GF-D8 (cell line): ENCODE measurements at regions not wholly inside any gene's neighbourhood (a gene's known extent, or its start where the extent isn't known, plus 50 kb on each side); places are given as distances from the start of the nearest gene placed in this dataset.
"Not testable (repeated sequence)": the region's sequence is repeated elsewhere in the genome, so short reads cannot be mapped to it uniquely, and the experiment has no call there.

ENCODE experiments used
- DNase-seq: peaks from one replicate; lab custom pipeline; 2025; lab: John Stamatoyannopoulos, UW

DNA sequence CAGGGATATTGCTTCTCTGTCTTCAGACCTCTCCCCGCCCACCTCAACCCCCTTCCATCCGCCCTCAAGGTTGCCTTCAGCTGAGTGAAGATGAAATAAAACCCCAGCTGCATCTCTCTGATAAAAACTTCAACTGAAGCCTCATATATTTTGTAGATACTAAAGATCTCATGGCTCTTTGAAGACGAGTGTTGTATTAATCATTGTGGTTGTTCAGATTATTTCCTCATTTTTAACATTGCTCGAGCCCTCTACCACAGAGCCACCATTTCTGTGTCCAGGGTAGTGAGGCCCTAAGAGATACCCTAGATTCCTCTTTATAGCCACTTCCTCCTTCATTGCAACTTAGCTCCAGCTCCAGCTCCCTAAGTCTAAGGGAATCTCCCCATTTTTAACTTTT is 312.8 kb upstream of the ZNF507 start:
- no peak for DNase-seq

DNA sequence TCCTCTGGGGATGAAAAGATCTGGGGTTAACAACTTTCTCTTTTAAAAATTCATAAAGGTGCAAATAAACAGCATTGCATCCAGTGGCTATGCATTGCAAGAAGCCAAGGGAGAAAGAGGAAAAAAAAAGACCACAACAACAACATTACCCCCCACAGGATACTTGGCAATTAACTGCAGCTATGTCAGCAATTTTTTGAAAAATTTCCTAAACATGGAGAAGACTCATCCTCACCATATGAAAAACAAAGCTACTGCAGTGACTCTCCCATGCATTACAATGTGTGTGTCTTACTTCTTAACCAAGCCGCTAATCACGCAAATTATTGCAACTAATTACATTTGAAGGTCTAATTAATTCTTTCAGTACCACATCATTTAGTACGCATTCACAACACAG is 309.8 kb upstream of the ZNF507 start:
- no peak for DNase-seq

DNA sequence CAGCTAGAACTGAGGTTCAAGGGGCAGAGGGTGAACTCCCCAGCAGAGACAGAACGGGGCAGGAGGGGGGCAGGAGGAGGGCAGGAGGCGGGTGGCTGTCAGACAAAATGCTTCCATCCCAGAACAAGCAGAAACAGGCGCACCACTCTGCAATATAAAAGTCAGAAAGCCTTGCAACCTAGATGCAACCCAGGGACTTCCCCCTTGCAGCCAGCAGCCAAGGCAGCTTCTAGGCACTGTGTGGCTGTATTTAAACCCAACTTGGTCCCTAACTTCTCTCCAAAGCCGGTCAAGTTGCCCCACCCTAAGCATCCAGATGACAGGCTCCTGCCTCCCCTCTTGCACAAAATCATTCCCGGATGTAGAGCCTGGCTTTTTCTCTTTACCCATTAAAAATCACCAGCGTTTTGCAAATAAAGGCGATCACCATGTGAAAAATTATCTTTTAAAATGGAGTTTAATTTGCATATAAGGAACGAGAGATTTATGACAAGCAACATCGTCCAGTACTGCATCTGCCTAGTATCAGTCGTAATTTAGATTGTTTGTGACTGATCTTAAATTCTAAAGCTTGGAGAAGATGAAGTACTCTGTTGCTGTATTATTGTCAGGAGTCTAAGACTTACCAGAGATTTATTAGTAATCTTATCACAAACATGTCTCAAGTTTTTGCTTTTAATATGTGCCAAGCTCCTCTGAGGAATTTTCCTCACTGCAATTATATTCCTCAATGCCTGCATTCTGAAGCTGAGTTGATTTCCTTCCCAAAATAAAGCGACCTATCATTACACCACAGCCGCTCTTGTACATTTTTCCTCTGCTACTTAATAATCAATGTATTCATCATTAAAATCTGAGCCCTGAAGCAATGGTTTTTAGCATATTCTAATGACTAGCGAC is 307.1 kb upstream of the ZNF507 start:
- no peak for DNase-seq

DNA sequence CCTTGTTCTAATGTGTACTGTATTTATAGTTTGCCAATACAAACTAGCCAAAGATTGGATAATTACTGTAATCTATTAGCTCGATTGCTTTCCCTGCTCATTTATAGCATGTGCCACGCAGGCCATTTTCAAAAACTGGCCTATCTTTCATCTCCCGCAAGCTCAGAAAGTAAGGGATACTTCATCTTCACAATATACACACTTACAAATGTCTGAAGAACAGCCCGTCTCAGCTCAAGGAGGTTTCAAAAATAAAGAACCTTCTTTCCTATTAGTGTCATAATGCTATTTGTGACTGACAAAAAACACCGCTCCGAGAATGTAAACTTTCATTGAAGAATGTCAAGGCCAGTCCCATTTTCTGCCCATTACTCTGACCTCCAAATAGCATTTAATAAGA is 306.4 kb upstream of the ZNF507 start:
- DNase-seq, result no peak

DNA sequence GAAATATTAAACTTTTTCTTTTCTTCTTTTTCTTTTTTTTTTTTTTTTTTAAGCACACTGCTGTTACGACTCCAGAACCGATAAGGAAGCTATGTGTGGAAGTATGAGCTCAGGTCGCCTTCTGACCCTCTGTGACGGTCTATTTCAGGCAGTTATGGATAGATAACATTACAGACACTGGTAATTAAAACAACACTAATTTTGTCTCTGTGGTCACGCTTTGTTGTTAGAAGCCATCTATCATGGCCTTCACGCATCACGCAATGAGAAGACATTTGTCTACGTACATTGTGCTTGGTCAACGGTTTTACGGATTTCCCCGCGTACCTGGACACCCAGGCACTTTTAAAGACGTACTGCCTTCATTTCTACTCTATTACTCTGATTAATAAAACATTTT is 306.0 kb upstream of the ZNF507 start:
- DNase-seq, result no peak

DNA sequence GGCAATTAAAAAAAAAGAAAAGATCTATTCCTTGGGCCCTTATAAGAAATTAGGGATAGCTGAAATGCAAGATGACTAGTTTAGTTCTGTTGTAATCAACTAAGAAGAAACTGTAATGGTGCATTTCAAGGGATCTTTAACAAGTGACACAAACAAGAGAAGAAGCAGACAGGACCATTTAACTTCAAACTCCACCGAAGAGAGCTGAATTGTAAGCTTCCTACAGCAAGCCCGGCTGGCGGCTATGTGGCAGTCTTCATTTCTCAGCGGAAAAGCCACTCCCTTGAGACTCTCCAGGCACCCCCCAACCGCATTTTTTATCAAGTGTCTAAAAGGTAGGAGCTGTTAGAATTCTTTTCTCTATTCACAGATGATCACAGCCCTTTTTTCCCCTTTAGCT is 305.2 kb upstream of the ZNF507 start:
- DNase-seq, result no peak

DNA sequence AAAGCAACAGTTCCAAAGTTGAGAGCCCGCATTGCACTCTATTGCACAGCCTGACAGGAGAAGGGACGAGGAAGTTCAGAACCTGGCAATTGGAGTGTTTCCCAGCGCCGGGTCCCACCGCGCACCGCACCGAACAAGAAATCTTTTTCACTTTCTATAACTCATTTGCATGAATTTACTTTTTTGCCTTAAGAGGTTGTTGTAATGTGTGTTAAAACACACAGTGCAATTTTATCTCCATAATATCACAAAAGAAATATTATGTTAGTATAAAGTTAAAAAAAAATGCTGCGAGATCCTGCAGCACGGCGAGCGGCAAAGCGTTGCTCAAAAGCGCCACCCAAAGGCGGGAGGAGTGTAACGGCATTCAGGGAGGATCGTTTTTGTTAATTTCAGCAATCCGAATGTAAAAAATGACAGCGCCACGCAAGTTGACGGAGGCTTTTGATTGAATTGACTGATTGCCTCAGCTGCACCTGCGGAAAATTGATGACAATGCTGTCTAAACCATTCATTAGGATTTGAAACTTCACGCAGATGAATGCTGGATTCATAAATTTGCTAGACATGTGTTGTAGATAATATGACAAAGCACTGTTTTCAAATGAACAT is 303.6 kb upstream of the ZNF507 start:
- DNase-seq, result no peak

DNA sequence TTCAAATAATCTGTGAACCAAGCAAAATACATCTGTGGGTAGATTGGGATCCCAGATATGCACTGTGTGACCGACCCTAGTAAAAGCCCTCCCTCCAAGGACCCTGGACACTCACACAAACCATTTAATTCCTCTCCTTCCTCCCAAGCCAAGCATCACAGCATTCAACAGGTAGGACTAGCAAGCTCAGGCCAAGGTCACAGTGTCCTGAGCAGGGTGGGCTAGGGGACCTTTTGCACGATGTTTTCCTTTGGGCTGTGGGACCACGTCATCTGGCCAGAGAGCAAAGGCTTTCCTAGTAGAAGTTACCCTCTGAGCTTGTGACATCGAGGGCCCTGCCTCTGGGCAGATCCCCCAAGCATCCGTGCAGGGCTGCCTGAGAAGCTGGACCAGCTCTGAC is 297.6 kb upstream of the ZNF507 start:
- no peak for DNase-seq

DNA sequence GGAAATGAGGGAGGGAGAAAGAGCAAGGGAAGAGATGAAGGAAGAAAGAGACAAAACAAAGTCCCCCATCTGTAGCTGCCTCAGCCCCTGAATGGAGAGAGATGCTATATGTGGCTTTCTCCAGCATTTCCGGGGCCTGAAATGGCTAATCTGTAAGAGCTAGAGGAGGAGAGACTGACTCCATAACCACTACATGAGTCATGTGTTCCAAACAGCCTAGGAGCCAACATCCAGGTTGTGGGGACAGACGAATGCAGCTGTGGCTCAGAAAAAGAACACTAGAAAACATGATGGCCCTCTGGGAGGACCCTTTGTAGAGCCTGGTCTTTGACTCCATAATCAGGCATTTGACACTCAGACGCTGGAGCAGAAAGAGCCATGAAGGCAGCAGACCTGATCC is 292.0 kb upstream of the ZNF507 start:
- no peak for DNase-seq

DNA sequence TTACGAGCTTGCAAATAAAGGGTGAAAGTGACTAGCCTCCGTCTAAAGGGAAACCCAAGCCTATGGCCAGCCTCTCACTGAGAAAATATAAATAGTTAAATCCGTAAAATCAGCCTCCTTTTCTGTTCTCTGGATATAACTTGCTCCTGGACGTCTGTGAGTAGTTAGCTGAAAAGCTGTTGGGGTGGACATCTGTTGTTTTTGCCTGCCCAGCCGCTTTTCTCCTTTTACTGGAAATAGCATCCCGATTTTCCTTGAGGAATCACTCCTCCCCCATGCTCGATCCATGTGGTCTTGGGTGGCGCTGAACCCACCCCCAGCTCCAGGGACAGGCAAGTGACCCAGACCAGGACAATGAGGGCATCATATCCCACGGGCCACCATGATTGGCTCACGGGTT is 291.5 kb upstream of the ZNF507 start:
- no peak for DNase-seq

DNA sequence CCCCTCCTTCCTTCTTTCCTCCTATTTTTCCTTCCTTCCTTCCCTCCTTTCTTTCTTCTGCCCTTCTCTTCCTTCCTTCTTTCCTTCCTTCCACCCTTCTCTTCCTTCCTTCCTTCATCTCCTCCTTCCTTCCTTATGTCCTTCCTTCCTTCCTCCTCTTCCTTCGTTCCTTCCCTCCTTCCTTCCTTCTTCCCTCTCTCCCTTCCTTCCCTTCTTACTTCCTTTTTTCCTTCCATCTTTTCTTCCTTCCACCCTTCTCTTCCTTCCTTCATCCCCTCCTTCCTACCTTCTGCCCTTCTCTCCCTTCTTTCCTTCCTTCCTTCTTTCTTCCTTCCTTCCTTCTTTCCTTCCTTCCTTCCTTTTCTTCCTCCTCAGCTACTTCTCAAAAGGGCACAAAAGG is 287.3 kb upstream of the ZNF507 start:
- no peak for DNase-seq

DNA sequence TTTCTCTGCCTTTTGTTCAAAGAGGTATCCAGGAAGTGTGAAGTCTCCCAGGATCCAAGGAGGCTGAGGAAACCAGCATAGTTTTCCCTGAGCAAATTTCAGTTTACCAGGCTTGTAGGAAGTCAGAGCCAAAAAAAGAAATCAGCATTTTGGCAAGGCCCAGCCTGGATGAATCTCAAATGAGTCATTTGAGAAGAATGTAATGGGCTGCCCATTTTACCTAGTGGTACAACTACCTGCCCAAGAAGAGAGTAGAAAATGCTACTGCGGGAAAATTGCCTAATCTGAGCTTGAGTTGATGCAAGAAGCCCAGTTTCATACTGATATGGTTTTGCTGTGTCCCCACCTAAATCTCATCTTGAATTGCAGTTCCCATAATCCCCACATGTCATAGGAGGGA is 284.1 kb upstream of the ZNF507 start:
- no peak for DNase-seq

DNA sequence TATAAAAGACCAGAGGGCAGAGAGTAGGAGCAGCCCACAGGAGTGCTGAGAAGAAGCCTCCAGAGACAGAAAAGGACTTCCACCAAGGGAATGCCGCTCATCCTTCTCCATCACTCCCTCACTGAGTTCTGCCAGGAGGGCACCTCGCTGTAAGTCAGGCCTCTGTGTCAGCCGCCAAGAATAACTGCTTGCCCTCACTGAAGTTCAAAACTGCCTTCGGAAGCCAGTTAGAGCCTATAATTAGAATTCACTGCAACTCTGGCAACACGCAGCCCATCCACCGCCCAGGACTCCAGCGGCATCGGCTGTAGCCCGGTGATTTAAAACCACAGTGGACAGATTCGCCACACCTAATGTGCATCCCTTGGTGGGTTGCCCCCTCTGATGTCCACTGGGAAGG is 281.8 kb upstream of the ZNF507 start:
- no peak for DNase-seq

DNA sequence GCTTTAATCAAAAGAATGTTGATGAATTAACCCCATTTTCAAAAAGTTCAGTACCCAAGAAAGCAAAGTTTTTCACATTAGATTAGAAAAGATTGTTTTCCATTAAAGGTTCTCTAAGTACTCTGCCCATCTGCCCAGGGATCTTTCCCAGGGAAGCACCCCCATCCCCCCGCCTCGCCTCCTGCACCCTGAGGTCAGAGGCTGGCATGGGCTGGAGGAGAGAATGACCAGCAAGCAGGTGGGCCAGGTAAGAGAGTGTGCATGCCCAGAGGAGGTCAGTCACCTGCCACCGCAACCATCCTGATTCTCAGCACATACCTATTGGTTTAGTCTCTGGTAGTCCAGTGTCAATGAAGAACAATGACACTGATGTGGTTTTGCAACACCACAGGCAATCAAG is 279.4 kb upstream of the ZNF507 start:
- DNase-seq, result no peak

DNA sequence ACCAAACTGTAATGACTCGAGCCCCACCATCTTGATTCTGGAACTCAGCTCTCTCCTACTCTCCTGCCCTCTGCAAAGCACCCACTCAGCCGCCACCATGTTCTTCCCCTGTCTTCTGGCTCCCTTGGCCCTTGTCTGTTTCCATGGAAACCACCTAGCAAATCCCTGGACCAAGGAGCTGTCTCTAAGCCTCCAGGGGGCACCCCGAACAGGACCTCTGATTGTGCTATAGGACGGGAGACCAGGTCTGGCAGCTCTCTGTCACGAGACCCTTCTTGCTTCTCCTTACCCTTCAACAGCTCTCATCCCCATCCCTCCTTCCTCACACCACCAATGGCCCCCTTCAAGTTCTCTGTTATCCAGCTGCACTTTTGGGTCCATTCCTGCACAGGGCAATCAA is 277.7 kb upstream of the ZNF507 start:
- DNase-seq, result no peak

DNA sequence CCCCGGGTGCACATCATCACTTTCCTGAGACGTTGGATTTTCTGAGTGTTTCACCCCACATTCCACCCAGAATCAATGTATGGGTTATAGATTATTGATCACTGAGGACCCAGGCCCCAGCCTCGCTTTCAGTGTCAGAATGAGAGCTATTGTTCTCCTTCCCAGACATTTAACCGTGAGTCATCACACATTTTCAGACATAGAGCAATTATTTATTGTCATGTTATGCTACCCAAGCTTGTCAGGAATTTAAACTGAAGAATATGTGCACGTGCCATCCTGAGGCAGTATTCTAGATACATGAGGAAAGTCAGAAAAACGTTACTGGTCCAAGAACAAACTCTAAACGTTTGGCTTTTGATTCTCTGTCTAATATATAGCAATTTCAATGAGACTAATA is 276.6 kb upstream of the ZNF507 start:
- no peak for DNase-seq

DNA sequence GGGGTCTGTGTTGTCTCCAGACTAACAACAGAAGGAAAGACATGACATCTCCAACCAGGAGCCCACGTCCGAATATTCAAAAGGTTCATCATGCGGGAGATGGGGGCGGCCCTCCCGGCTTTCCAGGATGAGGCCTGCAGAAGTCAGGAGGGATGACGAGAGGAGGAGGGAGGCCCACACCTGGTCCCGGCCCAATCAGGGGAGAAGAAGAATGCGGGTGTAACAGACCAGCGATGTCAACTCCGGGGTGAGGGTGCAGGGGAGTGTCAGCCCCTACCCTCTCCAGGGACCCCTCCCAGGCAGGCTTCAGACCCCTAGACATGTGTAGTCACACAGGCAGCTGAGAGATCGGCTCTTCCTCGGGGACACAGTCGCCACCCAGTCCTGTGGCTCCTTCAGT is 275.3 kb upstream of the ZNF507 start:
- no peak for DNase-seq

DNA sequence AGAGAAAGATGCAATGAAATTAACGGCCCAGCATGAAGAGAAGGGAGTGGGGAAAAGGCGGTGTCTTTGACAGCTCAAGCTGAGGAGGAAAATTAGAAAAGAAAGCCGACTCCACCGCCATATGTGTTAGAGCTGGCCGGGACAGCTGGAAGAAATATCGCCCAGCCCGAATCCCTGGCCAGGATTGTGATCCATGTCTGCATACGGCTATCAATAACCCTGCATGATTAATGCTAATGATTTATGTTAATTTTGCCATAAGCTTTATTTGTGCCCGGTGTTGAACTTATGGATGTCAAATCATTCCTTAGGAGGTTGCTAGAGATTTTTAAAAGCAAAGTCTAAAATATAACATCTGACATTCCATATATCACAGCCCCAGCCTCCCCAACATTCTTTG is 263.4 kb upstream of the ZNF507 start:
- no peak for DNase-seq

DNA sequence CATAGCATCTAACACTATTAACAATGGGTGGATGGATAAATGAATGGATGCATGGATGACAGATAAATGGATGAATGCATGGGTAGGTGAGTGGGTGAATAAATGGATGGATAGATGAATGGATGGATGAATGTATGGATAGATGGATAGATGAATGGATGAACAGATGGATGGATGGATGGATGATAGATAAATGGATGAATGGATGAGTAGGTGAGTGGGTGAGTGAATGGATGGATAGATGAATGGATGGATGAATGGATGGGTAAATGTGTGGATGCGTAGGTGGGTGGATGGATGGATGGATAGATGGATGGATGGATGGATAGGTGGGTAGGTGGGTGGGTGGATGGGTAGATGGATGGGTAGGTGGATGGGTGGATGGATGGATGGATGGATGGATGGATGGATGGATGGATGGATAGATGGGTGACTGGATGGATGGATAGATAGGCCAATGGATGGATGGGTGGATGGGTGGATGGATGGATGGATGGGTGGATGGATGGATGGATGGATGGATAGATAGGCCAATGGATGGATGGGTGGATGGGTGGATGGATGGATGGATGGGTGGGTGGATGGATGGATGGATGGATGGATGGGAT is 260.6 kb upstream of the ZNF507 start:
- DNase-seq, result not testable (repeated sequence)

DNA sequence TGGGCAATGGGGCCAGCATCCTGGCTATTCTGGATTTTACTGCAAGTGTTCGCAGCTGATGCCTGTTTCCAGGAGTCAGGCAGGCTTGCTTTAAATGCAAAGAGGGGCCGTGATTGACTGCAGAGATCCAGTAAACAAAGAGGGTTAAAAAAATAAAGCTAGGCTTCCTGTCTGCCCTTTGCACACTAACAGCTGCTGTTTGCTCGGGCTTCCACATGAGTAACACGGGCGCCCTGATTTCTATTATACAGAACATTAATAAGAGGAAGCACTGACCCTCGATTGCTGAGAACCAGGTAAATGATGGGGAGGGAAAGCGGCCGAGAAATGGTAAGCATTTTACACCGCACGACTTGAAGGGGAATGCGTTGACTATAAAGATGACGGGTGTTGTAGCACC is 254.2 kb upstream of the ZNF507 start:
- no peak for DNase-seq

DNA sequence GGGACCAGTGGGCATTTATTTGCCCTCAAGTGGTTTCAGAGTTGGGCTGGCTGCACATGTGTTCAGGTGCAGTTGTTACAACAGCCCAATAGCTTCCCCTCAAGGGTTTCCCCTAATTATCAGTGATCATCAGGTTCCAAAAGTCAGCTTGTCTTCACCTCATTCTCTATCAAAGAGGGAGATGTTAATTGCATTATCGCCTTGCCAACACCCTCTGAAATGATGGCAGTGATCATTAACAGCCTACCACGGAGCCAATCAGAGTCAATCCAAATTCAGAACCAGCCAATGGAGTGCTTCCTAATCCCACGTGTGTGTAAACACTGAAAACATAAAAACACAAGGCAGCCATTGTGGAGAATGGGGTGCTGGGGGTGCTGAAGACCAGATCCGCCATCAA is 248.4 kb upstream of the ZNF507 start:
- DNase-seq, result no peak

DNA sequence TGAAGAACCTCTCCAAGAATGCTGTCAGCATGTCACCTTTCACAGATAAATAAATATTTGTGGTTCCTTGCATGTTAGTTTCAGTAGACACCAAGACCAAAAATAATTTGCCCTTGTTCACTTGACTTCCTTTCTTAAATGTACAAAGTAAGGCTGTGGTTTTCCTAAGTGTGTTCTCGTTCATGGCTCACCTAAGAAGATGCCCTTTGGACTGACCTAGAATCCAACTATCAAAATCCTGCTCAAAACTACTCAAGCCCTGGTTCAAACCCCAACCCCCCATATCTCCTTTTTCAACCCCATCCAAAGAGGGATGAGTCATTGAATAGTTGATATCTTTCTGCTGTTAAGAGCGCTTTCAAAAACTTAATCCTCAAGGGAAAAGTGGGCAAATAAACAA is 247.8 kb upstream of the ZNF507 start:
- no peak for DNase-seq

DNA sequence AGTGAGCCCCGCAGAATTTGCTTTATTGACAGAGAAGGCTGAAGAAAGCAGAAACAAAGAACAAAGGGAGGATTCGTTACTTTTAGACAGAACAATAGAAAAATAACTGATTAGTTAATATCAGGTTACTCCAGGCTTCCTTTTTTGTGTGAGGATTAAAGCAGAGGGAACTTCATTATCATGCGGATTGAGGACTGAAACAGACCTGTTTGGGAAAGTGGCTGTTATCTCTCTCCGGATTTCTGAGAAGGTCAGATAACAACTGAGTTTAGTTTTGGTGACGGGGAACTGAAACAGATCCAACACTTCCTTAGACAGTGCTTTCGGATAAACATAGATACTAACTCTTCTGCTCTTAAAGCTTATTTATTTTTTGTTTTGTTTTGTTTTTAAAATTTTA is 246.4 kb upstream of the ZNF507 start:
- DNase-seq, result no peak

DNA sequence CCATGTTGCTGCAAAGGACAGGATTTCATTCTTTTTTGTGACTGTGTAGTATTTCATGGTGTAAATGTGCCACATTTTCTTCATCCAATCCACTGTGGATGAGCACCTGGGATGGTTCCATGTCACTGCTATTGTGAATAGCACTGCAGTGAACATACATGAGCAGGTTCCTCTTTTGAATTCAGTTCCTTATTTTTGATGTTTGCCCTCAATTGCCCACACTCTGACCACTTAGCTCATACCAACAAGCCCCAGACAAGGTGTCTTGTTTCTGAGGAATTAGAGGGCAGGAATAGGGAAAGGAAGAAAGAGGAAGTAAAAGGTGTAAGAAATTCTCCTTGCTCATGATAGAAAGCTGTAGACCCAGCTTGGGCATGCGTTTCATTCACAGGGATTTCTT is 244.2 kb upstream of the ZNF507 start:
- peak; percentile 8 for DNase-seq
